IPS DF 19.7 (cell line): ENCODE measurements at regions not wholly inside any gene's neighbourhood (a gene's known extent, or its start where the extent isn't known, plus 50 kb on each side); places are given as distances from the start of the nearest gene placed in this dataset.
"Not testable (repeated sequence)": the region's sequence is repeated elsewhere in the genome, so short reads cannot be mapped to it uniquely, and the experiment has no call there.

Source experiments
- DNase-seq: peaks from one replicate; pipeline ENCODE4 v3.0.0-alpha.2; 2013; ENCODE audit warnings: low read depth, low spot score

DNA sequence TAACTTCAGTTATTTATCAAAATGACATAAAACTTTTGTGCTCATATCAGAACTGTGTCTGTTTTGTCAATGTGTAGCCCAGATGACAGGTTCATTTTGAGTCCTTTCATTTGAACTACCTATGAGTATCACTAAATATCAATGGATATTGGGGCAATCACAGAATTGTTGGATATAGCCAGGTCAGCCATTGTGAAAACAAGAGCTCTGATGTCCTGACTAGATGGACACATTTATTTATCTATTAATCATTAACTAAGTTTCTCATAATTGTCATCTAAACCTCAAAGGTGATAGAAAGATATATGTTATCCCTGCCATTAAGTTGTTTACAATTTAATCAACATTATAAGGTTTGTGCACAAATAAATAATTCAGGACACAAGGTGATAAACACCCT lies 638.3 kb upstream of the GRIA3 start:
- DNase-seq, result no peak

DNA sequence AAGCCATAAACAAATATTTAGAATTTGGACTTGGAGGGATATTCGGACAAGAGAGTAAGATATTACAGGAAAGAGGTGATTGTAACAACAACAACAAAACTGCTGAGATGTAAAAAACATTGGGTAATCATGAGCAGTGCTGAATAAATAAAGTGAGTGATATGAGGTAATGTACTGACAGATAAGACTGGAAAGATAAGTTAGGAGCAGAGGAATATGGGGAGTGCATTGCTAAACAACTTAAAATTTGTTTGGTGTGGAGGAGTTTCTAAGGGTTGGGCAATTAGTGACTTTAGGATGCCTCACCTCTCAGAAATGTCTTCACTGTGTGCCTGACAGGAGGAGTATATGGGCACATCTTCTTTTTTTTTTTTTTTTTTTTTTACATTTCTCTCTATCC lies 637.8 kb upstream of the GRIA3 start:
- DNase-seq, result no peak

DNA sequence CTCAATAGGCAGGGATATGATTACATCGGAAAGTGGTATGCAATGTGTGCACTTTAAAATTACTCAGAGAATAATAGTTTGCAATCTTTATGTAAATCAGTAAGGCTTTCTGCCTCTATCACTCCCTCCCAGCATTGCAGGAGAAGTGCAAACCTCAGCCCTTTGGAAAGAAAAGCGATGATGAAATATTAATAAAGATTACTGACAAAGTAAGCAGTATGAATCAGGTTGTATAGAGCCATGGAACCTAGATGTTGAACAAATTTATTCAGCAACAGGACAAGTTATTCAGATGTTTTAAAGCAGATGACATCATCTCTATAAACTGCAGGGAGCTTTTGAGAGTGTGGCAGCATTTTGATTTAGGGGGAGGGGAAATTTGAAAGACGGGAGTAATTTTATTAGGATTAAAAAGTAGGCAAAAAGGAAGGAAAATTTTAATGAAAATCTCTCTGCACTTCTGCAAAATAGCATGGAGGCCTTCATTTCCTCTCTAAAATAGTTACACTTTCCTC lies 631.7 kb upstream of the GRIA3 start:
- no peak for DNase-seq

DNA sequence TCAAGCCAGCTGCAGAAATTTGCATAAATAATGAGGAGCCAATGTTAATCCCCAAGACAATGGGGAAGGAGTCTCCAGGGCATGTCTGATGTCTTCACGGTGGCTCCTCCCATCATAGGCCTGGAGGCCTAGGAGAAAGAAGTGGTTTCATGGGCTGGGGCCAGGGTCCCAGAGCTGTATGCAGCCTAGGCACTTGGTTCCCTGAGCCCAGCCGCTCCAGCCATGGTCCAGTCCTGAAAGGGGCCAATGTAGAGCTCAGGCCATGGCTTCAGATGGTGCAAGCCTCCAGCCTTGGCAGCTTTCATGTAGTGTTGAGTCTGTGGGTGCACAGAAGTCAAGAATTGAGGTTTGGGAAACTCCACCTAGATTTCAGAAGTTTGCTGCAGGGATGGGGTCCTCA lies 628.2 kb upstream of the GRIA3 start:
- DNase-seq, result no peak

DNA sequence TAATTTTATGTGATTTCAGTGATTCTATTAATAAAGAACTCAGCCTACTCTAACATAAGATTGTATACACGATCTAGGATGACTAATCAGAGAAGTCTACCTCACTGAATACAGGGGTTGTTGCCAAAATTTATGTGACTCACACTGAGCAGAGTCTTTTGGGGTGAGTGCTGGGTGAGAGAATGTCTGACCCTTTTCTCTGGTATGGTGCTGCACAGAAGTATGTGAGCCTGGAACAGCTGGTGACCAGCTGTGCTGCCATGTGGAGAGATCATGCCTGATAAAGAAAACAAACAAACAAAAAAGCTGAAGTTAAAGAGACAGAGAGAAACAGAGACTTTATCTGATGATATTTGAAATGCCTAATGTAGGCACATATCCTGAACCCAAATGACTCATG lies 618.1 kb upstream of the GRIA3 start:
- DNase-seq, result no peak

DNA sequence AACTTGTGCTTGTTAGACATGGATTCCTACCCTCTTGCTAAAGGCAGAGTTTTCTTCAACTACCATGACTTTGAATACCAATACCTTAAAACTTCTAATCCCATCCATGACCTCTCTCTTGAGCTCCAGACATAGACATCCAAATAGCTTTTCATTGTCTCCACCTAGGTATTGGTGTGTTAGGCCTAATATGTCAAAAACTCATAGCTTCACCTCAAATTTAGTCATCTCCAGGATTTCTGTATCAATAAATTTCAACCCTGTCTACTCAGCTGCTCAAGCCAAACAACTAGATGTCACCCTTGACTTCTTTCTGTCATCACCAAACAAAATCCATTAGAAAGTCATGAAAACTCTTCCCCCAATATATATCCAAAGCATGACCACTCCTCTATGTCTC lies 617.7 kb upstream of the GRIA3 start:
- no peak for DNase-seq

DNA sequence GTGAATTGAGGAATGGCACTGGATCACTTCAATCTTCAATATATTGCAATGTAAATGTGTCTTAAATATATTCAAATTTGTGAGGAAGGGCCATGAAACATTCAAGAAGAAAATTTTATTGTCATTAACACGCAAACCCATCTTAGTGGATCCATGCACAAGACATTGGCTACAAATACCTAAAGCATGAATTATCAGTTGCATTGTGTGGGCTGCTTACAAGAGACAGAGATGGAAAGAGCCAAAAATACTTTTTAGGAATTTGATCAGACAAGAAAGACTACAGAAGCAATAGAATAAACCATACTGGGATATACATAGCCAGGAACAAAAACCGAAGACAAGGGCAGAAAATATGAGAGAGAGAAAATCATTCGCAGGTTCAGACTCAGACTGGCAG lies 616.2 kb upstream of the GRIA3 start:
- DNase-seq, result no peak

DNA sequence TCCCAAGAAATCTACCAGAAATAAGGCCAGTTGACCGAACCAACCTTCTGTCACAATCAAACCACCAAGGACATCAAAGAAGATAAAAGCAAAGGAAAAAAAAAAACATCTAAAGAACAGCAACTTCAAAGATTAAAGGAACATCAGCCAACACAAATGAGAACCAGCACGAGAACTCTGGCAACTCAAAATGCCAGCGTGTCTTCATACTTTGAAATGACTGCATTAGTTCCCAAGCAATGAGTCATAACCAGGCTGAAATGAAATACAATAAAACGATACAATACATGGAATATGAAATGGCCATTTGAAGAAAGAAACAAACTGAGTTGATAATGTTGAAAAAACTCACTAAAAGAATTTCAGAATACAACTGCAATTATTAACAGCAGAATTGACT lies 611.6 kb upstream of the GRIA3 start:
- DNase-seq, result no peak

DNA sequence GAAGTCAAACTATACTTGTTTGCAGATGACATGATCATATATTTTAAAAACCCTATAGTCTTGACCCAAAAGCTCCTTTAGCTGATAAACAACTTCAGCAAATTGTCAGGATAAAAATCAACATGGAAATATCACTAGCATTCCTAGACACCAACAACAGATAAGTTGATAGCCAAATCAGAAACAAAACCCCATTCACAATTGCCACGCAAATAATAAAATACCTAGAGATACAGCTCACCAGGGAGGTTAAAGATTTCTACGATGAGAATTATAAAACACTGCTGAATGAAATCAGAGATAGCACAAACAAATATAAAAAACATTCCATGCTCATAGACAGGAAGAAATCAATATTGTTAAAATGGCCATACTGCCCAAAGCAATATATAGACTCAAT lies 605.0 kb upstream of the GRIA3 start:
- no peak for DNase-seq

DNA sequence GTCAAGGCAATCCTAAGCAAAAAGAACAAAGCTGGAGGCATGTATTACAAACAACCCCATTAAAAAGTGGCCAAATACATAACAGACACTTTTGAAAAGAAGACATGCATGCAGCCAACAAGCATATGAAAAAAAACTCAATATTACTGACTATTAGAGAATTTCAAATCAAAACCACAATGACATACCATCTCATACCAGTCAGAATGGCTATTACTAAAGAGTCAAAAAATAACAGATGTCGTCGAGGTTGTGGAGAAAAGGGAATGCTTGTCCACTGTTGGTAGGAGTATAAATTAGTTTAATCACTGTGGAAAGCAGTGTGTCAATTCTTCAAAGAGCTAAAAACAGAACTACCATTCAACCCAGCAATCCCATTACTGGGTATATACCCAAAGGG lies 604.6 kb upstream of the GRIA3 start:
- DNase-seq, result no peak

DNA sequence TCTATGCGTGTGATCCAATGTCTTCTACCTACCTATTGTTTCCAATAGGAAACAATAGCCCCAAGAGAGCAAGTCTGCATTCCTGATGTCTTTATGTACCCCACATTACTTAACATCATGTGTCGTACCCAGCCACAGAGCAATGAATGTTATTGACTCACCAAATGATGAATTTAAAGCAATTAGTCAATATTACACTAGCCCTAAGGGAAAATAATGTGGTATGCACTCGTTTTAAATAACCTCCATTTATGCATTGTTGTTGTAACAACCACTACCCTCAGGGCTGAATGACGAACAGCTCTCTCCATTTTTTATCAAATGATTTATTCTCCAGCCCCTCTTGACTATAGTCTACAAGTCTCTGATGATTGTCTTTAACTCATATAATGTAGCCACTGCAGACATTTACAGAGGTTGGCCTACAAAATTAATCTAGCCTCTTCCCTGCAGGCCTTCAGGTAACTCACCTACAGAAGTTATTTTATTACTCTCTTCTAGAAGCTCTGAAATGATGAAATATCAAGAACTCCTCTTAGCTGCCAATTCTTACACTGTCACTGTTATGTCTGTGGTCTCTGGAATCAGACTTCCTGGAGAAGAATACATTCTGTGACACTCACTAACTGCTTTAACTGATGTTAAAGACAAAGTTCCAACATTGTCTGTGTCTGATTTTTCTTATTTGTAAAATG lies 601.7 kb upstream of the GRIA3 start:
- no peak for DNase-seq

DNA sequence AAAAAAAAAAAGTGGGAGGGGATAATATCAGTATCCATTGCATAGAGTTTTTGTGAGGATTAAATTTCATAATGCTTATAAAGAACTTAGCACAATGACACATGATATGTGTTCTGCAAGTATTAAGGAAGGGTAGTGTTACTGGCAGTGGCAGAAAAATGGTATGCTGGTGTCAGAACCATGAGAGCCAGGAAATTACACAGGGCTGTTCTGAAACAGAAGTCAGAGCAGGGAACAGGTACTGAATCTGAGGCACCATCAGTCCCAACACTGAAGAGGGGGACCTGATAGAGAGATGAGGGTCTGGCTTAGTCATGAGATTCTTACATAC lies 601.1 kb upstream of the GRIA3 start:
- no peak for DNase-seq

DNA sequence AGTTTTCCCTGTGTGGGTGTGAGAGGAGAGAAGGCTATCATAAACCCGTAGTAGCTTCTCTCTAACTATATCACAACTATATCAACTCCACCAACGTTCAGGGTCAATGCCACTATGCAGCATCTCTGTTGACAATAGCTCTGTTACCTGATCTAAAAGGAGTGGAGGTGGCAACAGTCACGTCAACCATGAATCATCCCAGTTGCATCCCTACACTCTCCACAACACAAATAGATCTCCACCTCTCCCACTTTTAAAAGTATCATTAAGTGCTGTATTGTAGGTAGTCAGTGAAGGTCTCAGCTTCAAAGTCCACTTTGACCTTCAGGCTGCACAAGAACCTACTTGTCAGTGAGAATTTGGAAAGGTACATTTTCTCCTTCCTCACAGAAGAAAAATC lies 600.5 kb upstream of the GRIA3 start:
- no peak for DNase-seq

DNA sequence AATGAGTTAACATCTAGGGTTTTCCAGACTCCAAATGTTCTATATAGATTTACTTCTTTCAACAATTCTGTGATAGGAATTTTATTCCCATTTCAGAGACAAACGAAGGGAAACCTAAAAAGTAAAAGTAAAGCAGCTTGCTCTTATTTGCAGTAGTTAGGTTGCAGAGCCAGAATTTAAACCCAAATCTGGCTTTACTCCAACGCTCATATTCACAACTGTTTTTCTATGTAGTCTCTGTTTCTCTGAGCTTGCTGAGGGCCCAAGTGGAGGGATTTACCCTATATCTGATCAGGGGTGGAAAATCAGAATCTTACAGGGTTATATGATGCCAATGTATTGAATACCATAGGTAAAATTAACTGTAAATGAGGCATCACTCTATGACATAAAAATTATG lies 599.1 kb upstream of the GRIA3 start:
- DNase-seq, result no peak

DNA sequence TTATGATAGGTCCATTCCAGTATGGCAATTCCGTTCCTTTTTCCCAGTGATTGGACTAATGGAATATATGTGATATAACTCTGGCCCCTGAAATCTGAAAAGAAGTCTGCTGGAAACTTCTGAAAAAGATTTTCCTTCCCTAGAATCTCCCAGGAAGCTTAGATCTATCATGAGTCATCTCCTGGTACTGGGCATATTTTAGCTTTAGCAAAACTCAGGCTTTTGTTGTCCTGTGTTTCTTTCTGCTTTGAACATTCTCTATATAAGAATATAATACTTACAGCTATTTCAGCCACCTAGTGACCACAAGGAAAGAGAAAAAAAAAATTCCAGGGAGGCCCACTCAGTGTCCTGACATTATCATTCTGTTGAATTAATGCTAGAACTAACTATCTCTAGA lies 597.2 kb upstream of the GRIA3 start:
- DNase-seq, result no peak

DNA sequence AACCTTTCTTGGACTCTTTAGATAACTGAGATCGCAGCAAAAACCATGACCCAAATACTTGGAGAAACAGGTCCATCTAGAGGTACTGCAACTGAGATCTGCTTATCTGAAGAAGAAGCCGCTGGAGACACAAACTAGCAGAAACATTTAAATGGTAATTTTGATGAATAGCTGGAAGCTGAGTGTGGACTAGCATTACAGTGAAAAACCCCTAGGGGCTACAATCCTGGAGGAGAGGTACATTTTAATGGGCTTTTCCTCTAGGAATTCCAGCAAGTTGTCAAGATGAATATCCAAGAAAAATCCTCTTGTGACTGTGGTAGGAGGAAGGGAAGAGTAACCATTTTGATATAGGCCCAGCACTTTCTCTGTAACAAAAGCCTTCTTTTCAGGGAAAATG lies 592.5 kb upstream of the GRIA3 start:
- peak; percentile 20 for DNase-seq

DNA sequence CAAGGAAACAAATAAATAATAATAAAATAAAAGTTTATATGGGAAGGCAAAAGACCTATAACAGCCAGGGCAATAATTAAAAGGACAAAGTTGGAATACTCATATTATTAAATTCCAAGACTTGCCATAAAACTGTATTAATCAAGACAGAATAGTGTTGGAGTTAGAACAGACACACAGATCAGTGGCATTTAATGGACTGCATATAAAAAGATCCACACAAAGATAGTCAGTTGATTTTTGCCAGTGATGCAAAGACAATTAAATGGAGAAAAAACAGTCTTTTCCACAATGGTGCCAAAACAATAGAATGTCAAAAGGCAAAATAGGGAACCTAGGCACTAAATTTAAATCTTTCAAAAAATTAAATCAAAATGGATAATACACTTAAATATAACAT lies 587.1 kb upstream of the GRIA3 start:
- DNase-seq, result no peak

DNA sequence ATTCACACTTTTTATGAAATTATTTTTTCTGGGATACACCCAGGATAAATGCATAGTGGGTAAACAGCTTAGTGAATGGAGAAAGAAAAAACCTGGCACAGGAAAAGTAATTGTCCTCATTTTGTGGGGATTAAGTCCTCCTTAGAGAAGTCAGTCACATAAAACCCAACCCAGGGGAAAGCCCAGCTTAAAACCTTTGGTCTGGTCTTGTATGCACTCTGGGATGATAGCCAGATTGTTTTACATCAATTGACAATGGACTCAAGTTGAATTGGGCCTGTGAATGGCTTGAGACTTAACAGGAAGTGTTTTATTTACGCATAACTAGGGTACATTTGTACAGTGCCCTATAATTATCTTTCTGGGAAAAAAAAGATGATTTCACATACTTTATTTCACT lies 561.3 kb upstream of the GRIA3 start:
- DNase-seq, result no peak

DNA sequence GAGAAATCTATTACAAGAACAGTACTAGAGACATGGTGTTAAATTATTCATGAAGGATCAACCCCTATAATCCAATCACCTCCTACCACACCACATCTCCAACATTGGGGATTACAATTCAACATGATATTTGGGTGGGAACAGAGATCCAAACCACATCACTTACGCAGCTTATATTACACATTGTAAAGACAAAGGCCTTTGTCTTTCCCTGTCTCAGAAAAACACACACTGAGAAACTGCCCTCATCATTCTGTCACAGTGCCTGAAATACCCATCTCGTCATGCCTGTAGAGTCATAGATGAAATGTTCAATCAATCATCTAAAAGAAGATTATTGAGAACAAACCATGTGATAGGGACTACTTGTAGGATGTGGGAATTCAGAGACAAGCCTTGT lies 558.8 kb upstream of the GRIA3 start:
- DNase-seq, result no peak

DNA sequence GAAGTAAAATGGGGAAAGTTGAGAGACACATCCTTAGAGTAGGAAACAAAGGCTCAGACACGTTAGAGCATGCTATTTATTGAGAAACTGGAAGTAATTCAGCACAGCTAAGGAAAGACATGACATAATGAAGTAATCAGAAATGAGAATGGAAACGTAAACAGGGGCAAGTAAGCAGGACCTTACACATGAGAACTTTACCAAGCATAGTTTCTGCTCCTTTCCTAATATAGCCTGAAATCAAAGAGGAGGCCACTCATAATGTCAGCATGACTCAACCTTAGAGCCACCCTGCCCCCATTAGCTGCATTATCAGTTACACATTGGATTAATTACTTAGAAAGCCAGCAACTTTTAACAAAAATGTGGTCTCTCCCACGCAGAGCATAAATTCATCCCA lies 558.3 kb upstream of the GRIA3 start:
- DNase-seq, result no peak

DNA sequence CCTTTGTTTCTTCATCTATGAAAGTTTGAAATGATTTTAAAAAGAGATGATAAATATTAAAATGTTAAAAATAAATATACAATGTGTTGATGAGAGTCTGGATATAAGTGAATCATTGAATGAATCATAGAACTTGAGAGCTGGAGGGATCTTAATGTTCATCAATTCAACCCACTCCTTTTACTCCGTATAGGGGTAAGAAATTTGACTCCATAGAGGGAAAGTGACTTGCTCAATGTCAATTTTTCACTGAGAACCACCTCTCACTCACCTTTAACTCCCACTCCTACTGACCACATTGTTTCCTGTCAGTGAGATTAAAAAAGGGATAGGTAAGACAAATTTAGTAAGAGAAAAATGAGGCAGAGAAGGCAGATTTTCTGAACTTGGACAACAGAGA lies 557.2 kb upstream of the GRIA3 start:
- DNase-seq, result no peak

DNA sequence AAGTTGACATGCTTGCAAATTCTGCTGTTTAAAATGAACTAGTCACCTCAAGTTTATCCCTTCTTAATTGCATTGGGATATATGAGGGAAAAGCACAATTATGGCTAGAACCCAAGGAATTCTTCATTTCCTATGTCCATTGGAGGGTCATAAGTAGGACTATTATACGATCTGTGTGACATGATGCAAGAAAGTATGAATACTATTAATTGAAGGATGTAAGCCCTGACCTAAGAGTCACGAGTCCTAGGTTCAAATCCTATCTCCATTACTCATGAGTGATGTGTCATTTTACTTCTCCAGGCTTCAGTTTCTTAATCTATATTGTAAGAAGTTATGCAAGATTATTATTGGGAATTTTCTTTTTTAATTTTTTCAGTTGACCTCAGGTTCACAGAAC lies 542.9 kb upstream of the GRIA3 start:
- DNase-seq, result no peak

DNA sequence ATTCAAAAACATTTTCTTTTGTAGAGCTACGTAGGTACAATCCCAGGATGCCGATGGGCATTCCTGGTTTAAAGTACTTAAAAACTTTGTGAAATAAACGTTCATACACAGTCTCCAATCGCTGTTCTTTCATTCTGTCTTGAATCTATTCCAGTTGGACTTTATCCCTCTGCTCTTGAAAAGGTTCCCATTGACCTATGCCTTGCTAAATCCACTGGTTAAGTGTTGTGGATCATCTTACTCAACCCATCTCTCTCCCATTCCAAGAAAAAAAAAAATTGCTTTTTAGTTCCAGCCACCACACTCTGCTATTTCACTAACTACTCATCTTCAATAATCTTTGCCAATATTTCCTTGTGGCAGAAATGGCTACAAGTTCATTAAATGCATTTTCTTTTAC lies 542.3 kb upstream of the GRIA3 start:
- DNase-seq, result no peak

DNA sequence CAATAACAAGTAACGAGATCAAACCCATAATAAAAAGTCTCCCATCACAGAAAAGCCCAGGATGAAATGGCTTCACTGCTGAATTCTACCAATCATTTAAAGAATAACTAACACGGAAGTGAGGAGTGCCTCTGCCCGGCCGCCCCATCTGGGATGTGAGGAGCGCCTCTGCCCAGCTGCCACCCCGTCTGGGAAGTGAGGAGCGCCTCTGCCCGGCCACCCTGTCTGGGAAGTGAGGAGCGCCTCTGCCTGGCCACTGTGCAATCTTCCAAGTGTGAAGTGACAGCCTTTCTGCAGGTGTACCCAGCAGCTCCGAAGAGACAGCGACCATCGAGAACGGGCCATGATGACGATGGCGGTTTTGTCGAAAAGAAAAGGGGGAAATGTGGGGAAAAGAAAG lies 528.8 kb upstream of the GRIA3 start:
- DNase-seq, result not testable (repeated sequence)
